ENCODE measurements at regions not wholly inside any gene's neighbourhood (a gene's known extent, or its start where the extent isn't known, plus 50 kb on each side); places are given as distances from the start of the nearest gene placed in this dataset.

DNA sequence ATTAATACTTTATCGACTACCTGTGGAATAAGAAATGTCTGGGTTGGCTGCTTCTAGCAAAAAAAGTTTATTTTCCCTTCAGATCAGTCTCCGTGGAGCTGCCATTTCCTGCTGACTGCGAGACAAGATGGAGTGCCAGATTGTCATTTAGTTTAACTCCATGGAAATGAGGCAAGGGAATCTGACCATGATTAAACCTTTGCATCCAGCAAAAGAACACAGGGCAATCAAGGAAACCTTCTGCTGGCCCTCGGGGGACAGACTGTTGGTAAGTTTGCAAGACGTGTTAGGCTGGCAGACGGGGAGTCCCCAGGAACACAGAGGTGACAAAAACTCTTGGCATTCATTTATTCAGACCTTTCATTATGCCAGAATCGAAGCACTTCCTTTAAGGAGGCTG, 52.2 kb upstream of the SPACA1 start:
- no peak for DNase-seq (ENCODE audit: low read depth)

DNA sequence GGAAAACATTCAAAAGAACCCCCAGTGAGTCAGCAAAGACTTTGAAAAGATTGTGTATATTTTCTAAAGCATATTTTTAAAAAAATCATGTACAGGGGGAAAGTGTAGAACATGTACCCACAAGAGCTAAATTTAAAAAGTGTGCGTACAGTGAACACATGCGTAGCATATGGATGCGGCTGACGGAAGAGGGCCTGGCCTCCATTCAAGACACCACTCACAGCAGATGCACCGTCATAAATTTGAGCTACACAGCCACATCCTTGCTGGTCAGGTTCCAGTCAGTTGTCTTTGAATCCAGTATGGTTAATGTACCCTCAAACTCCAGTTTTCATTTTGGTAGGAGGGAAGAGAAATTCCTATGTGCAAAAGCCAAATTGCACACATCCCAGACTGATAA, 54.3 kb upstream of the SPACA1 start:
- no peak for DNase-seq (ENCODE audit: low read depth)

DNA sequence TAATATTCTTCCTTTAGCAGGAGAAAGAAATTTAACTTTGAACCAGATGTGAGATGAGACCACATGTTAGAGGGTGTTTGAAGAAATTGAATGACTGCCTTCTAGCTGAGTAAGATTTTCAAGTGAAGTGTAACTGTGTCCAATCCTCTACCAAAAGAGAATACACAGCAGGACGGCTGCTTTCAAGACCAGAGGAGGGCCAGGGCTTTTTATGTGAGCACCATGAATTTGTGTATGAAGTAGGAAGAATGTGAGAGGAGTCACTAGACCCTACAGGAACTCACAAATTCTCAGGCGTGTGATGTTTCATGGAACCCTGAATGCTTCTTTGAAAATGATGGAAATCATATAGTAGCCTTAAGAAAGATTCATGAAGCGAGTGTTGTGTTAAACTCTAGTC, 56.8 kb upstream of the SPACA1 start:
- no peak for DNase-seq (ENCODE audit: low read depth)

DNA sequence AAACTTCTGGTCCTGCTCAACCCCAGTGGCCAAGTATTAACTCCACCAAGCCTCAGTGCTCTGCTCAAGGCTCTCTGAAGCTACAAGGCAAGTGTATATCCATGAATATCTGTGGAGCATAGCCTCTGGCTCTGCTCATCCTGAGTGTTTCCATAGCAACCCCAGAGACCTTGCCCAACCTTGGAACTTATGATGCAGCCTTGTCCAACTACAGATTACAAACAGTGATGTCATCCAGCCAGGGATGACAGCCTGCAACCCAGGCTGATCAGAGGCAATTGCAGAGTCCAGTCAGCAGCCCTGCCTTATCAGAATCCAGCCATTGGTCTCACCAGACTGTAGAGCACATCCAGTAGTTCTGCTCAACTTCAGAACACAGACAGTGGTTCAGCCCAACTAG, 65.5 kb upstream of the SPACA1 start:
- DNase-seq (ENCODE audit: low read depth), result no peak

DNA sequence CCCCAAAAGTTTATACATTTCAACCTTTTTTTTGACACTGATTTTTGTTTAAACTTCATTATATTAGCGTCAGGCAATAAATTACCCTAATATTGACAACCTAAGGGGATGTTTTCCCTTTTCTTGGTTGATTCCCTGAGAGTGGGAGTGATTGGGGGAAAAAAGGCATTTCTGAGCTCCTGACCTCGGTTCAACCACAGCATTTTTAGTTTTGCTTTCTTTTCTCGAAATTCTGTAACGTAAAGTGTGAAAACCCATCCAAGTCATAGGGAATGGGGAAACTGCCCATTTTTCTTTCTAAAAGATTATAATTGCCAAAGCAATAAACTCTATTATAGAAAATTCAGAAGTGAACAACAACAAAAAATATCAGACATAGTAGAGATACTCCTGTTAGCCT, 67.9 kb upstream of the SPACA1 start:
- DNase-seq (ENCODE audit: low read depth), result no peak

DNA sequence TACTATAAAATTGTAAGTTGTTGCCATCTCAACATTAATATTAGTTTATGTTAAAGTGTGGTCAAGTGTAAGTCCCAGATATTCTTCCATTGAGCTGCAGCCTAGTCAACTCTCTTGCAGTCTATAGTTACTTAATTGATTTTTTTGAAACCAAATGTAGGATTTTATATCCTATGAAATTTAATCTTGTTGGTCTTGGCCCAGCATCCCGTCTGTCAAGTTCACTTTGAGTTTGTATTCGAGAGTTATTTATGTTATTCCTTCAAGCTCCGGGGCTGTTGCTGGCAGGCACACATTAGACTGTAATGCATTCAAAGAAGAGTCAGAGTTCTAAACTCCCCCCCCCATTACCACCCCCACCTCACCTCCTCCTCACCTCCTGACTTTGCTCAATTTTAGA, 71.0 kb upstream of the SPACA1 start:
- DNase-seq (ENCODE audit: low read depth), result no peak

DNA sequence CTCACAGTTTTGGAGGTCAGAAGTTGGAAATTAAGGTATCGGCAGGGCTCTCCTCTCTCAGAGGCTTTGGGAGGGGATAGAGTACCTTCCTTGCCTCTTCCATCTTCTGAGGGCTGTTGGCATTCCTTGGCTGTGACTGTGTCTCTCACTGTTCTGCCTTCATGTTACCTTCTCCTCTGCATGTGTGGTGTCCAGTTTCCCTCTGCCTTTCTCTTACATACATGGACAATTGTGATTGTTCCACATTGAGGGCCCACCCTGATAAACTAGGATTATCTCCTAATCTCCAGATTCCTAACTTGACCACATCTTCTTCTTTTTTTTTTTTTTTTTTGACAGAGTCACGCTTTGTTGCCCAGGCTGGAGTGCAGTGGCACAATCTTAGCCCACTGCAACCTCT, 72.1 kb upstream of the SPACA1 start:
- DNase-seq (ENCODE audit: low read depth), result no peak

DNA sequence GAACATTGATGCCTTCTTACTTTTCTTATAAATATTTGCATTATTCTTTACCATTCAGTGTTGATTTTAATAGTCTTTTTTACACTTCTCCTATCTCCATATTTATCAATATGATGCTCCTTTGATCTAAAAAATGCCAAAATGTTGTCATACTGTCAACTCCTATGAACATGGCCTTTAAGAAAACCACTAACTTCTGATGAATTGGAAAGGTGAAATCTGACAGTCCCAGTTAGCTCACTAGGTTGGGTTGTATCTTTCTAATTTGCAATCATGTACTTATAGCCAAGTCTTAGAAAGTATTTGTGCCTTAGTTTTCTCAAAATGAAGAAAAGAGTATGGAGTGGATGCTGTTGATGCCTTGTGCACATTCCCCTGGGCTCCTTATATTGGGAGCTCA, 75.4 kb upstream of the SPACA1 start:
- DNase-seq (ENCODE audit: low read depth), result no peak

DNA sequence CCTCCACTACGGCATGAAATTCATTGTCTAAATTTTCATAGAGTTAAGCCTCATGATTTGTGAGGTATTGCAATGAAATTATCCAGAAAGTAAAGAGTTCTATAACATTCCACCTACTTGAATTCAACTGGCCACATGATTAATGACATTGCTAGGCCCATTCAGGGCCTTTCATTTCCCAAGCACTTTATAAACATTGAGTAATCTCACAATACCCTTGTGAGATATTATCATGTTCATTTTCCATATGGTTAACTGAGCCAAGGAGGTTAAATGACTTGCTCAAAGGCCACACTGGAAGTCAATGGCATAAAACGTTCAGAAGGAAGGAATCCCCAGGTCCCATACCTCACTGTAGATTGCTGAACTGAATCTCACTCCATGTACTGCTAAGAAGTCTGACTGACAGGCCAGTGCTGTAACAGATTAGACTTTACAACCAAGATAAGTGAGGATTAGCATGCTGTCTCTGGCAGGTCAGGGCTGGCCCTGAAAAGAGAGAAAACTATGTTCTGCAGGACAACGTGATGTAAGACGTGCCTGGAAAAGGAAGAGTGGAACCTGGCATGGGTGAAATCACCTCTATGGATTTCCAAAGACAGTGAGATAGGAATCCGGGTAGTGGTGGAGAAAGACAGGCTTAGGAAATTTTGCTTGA, 75.9 kb upstream of the SPACA1 start:
- DNase-seq (ENCODE audit: low read depth), result no peak

DNA sequence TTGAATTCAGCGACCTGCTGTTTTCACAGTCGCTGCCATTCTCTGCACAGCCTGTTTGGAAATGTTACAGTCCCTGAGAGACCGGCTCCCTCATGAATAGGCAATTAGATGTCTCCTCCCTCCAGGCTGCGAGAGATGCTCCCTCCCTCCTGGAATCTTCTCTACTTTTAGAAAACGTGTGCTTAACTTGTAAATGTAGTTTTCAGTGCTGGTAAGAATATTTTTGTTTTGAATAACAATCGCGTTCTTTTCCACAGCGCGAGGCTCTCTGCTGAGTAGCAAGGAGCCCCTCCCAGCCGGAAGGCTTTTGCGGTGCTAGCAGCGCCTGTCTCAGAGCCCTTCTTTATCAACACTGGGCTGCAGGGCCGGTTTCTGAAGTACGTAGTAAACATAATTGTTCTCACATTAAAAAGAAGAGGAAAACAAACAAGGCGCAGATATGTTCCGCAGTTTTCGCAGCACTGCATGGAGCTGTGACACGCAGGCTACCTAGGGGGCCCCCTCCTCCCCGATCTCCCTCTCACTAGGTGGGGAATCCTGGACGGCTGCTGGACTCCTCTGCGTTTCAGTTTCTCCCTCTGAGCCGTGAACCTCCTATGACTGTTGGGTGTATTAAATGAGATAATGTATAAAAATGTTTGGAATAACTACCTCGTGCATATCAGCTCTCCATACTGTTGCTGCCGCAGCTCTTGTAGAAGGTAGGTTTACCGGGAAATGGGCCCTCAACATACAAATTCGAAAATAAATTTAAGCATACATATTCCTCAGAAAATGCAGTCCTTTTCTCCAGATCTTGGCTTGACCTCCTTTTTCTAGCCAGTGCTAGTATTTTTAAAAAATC, 79.0 kb upstream of the SPACA1 start:
- DNase-seq (ENCODE audit: low read depth), result no peak

DNA sequence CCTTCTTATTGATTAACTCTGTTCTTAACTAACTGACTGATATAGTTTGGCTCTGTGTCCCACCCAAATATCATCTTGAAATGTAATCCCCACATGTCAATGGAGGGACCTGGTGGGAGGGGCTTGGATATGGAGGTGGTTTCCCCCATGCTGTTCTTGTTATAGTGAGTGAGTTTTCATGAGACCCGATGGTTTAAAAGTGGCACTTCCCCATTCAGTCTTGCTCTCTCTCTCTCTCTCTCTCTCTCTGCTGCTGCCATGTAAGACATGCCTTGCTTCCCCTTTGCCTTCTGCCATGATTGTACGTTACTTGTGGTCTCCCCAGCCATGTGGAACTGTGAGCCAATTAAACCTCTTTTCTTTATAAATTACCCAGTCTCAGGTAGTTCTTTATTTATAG, 81.8 kb upstream of the SPACA1 start:
- DNase-seq (ENCODE audit: low read depth), result no peak

DNA sequence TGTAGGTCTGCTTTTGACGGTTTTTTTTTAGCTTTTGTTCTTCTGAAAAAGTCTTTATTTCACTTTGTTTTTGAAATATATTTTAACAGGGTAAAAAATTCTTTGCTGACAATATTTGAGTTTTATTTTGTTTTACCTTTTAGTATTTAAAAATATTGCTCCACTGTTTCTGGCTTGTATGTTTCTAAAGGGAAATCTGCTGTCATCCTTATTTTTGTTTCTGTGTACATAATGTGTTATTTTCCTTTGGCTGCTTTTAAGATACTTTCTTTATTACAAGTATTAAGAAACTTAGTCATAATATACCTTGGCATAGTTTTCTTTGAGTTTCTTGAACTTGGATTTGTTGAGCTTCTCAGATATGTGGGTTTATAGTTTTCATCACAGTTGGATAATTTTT, 88.6 kb upstream of the SPACA1 start:
- DNase-seq (ENCODE audit: low read depth), result no peak

DNA sequence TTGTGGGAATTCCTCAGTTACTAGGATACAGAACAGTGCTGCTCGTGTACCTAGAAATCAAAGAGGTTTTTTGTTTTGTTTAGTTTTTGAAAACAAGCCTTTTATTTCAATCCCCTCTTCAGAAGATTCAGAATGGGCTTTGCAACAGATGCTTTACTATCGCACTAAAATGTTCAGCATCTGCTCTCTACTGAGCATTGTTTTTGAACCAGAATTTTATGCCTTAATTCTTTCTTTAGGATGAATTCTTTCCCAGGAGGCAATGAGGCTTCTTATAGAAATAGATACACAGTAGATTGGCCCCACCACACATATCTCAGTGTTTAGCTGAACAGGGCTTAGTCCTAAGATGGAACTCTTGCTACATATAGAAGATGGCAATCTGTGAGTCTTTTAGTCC, 95.9 kb upstream of the SPACA1 start:
- no peak for DNase-seq (ENCODE audit: low read depth)

DNA sequence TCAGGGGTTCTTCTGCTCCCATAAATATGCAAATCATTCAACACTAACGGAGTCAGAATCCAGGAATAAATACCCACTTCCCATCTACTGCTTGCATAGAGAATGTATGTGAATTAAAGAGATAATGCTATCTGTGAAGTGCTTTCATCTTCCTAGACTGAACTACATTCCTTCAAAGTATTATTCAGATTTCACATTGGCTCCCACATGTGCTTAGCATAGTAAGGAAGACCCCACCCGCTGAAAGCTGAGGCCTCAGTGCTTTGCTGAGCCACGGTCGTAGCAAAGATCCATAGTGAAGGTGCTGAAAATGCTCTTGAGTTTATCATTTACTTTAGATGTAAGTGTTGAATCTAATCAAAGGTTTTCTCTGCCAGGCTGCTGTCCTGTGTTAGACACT, 97.0 kb upstream of the SPACA1 start:
- no peak for DNase-seq (ENCODE audit: low read depth)

DNA sequence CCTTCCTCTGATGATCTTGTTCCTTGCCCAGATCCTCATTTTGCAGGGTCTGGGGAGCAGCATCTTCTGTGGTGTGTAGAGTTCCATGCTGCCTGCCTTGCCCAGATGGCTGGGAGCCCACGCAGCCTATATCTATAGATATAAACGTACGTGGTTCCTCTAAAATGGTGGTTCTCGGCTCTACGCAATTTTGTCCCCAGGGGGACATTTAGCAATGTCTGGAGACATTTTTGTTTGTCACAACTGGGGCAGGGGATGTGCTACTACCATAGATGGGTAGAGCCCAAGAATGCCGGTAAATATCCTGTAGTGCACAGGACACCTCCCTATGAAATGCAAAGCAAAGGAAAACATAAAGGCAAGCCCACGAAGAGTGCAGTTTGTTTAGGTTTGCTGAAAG, 98.4 kb upstream of the SPACA1 start:
- DNase-seq (ENCODE audit: low read depth), result no peak

DNA sequence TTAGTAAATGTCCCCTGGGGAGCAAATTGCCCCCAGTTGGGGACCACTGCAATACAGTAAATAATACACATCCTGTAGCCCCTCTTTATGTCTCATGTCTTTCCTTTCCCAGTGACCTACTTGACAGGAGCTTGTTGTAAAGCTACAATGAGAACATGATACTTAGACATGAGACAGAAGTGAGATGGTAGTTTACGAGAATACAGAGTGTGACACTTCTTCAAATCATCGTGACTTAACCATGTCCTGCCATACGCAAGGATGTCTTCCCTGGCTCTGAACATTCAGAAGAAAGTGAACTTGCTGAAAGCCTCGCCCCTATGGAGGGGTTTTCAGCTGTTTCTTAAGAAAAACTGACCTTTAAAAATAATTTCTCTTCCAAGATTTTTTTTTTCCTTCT, 101.0 kb upstream of the SPACA1 start:
- no peak for DNase-seq (ENCODE audit: low read depth)

DNA sequence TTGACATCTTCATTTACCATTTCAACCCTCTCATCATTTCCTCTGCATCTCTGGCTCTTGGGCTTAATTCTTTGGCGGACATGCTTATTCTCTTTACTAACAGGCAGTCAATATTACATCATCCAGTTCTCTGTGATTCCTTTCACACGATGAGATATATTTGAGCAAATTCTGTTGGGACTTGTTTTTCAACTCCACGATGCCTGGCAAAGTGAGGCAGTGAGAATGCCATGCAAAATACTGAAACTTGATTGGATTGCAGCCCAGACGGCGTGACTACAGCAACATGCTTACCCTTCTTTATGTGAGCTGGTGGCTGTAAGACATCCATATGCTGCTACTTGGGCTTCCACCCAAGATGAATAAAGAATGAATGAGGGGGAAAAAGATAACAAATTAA, 101.7 kb upstream of the SPACA1 start:
- no peak for DNase-seq (ENCODE audit: low read depth)

DNA sequence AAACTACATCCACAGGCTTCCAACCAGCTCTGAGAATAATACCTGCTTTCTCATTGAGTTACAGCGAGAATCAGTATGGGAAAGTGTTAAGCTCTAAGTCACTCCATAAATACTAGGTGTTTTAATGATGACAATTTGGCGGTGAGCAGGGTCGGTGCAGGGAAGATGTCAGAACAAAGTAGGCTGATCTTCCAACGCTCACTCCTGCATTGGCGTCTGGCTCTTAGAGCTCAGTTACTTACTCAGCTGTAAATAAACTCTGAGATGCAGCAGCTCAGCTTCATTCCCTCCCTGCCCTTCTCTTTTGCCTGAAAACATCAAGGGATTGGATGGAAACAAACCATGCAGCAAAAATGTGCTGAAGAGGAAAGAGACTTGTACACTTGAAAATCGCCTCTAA, 102.5 kb upstream of the SPACA1 start:
- DNase-seq (ENCODE audit: low read depth), result no peak

DNA sequence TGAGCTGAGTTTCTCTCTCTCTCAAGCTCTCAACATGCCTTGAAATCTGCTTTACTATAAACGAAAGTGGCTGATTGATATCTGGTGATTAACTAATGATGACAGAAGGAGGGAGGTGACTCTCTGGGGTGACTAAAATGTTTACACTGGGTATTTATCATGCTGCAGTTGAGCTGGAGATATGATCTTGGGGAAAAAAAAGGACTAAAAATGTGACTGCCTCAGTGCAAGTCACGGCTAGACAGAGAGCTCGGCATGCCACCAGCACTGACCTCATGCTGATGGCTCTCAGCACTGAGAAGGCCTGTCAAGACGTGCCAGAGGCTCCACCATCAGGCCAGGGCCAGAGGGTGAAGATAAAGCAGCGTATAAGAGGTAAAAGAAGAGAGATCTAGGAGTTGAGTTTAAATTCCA, 103.1 kb upstream of the SPACA1 start:
- no peak for DNase-seq (ENCODE audit: low read depth)

DNA sequence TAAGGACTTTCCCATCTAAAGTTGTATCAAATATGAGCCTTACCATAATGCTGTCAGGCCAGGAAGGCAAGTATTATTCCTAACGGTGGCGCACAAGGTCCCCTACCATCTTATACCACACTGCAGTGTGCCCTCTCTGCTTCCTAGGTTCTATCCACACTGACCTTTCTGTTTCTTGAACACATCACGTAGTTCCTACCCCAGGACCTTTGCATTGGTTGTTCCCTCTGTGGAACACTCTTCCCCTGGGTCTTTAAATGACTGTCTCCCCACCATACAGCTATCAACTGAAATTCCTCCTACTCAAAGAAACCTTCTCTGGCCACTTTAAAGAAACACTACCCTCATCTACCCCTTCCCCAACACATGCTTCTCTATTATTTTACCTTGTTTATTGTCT, 104.5 kb upstream of the SPACA1 start:
- DNase-seq (ENCODE audit: low read depth), result no peak

DNA sequence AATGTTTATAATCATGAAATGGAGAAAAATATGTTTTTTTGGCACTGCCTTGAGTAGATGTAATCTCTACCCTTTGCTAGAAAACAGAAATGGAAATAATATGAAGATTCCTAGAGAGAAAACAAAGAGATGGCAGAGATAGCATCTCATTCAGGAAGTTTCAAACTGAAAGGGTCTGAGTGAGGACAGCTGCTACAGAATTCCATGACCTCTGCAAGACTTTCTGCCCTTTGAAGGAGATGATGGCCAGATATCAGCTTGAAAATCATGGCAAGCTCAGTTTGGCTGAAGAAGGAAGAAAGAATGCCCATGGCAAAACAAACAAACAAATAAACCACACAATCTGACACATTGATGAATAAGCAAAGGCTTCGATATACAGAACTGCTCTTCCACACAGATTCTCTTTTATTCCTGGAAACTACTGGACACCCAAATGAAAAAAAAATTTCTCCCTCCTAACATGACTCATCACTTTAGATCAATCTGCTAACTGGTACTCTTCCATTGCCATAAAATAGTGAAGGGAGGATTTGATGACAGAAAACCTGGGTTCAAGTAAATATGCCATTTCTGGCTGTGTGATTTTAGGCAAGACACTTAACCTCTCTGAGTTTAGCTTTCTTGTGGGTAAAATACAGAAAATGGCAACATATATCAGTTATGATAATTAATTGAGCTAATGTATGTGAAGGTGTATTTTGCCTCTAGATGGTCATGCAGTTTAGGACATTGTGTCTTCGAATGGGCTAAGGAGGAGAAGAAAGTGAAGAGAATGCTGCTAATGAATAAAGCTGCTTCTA, 105.9 kb upstream of the SPACA1 start:
- no peak for DNase-seq (ENCODE audit: low read depth)

DNA sequence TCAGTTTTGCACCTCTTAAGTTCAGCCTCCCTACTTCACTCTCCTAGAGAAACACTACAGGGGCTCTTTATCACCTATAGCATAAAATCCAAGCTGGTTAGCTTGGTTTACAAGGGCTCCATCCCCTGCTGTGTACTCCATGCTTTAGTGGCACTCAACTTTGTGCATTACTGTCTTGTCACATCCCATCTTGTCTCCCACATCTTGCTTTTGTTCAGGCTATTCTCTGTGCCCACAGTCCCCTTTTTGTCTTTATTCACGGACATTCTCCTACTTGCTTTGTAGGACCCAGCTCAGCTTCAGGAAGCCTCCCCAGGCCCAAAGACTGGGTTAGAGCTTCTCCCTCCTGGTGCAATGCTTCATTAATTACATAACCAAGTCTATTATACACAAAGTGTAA, 107.9 kb upstream of the SPACA1 start:
- no peak for DNase-seq (ENCODE audit: low read depth)

DNA sequence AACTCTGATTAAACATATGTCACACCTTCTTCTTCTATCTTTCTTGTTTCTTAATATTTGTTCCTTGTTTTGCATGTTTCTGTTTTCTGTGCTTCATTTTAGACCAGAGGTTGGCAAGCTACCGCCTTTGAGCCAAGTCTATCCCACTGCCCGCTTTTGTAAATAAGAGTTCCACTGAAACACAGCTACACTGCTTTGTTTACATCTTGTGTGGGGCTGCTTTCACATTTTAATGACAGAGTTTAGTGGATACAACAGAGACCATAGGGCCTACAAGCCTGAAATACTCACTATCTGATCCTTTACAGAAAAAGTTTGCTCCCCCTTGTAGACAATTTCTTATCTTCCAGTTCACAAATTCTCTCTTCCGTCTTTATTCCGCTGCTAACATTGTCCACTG, 109.4 kb upstream of the SPACA1 start:
- DNase-seq (ENCODE audit: low read depth), result no peak
